Stomach (tissue), 8 donors: ENCODE measurements at regions not wholly inside any gene's neighbourhood (a gene's known extent, or its start where the extent isn't known, plus 50 kb on each side); places are given as distances from the start of the nearest gene placed in this dataset.

Experiments
- DNase-seq, 2 donors: peaks; one replicate each; pipeline versions ENCODE4 v3.0.0 to v3.0.0-alpha.2; 2013 to 2019
- H3K27ac ChIP-seq, 5 donors: fragments of 200-600 bp in 4 of 5; sonication (generic) in 4 of 5; one replicate each; pipeline ENCODE4 v1.5.1; 2013 to 2019; ENCODE audit warnings: mild to moderate bottlenecking in 1 of 5, moderate library complexity in 1 of 5
- H3K27me3 ChIP-seq, 3 donors: fragments of 200-600 bp; sonication (generic); one replicate each; pipeline ENCODE4 v1.5.1; 2017 to 2019; ENCODE audit warnings: mixed run types in 1 of 3
- H3K36me3 ChIP-seq, 4 donors: fragments of 200-600 bp; sonication (generic); 1 replicate in 3 of 4; 2 replicates in 1 of 4; pipeline ENCODE4 v1.5.1; 2016 to 2019
- H3K4me1 ChIP-seq, 4 donors: fragments of 200-600 bp; sonication (generic); one replicate each; pipeline ENCODE4 v1.5.1; 2016 to 2019
- H3K4me3 ChIP-seq, 4 donors: fragments of 200-600 bp; sonication (generic) in 3 of 4; one replicate each; pipeline ENCODE4 v1.5.1; 2016 to 2019; ENCODE audit warnings: mild to moderate bottlenecking in 1 of 4
- H3K9me3 ChIP-seq, 4 donors: fragments of 200-600 bp; sonication (generic); one replicate each; pipeline ENCODE4 v1.5.1; 2016 to 2019
- EP300 ChIP-seq: sonication (generic); formaldehyde crosslinking; IDR thresholded peaks from one replicate; pipeline ENCODE4 v1.6.1; 2017; ENCODE audit warnings: antibody characterized with exemption
- POLR2A ChIP-seq, 4 donors: fragments of 450-650 bp; IDR thresholded peaks; one replicate each; pipeline ENCODE4 v1.6.1; 2016; ENCODE audit warnings: antibody characterized with exemption in 4 of 4, control low read depth in 2 of 4, mild to moderate bottlenecking in 1 of 4, moderate library complexity in 1 of 4
- POLR2AphosphoS5 ChIP-seq, 3 donors: sonication (generic); formaldehyde crosslinking; IDR thresholded peaks; one replicate each; pipeline ENCODE4 v1.6.1; 2016; ENCODE audit warnings: antibody characterized with exemption in 3 of 3
- WGBS, 5 donors: extraction: QIAGEN DNeasy Blood & Tissue Kit in 3 of 5; methylation state at CpG; one replicate each; pipeline versions ENCODE4 v1.1.5 to v1.1.7; 2013 to 2018; 5-methylcytosine and 5-hydroxymethylcytosine counted together
- intact Hi-C: fragments of 100-400 bp; cut with DNase I; formaldehyde crosslinking; loops from one replicate; pipeline ENCODE4 v1.15.1; 2023; ENCODE audit warnings: low total_unique reads
- TF ChIP-seq, protein P1 (sequence below), 7 experiments: fragments of 450-650 bp in 4 of 7; fragments of 200-600 bp in 3 of 7; sonication (generic) in 3 of 7; IDR thresholded peaks; one replicate each; pipeline ENCODE4 v1.5.1; 2016 to 2019; ENCODE audit warnings: antibody characterized with exemption in 7 of 7, control low read depth in 2 of 7, mild to moderate bottlenecking in 1 of 7
- donor health status: healthy with polysubstance abuse.
- donor health status: Bipolar disorder and iron deficiency.
- donor health status: healthy.

DNA sequence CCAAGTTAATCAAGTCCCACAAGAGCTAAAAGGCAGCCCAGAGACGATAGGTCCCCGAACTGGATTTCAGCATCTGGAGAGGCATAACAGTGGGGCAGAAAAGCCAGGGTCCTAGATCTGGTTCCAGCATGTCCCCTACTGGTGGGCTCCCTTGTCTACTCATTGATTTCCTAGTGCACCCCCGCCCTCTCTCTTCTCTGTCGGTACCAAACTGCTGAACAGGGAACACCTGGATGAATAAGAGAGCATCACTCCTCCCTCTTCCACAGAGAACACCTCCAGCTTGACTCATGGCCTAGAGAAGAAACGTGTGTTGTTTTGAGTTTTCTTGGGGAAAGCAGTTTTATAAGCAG is 101.3 kb downstream of the FOXI3 start:
- no peak for DNase-seq
- Histone ChIP-seq H3K9me3 (peaks cover 0 to 8% (median 0%) of the 10 kb centered on the region in 4 donors), H3K4me1 (peaks cover 5 to 10% (median 8%) of the 10 kb centered on the region in 4 donors), H3K27ac (no peak overlapping the region), H3K36me3 (no peaks in the 10 kb centered on the region), H3K4me3 (peak overlapping the region in 1 of 4 donors; percentile 43), H3K27me3 (peaks cover 0 to 45% (median 21%) of the 10 kb centered on the region in 3 donors)
- 53 to 66% (median 59%) methylated on average over 5 of the region's 5 CpGs for WGBS, 5 donors
- intact Hi-C loops: no loop called here
- TF ChIP-seq POLR2A (IDR thresholded peaks at IDR 0.05): no peak
- no peak for TF ChIP-seq EP300
- TF ChIP-seq POLR2AphosphoS5 (IDR thresholded peaks at IDR 0.05): no peak

DNA sequence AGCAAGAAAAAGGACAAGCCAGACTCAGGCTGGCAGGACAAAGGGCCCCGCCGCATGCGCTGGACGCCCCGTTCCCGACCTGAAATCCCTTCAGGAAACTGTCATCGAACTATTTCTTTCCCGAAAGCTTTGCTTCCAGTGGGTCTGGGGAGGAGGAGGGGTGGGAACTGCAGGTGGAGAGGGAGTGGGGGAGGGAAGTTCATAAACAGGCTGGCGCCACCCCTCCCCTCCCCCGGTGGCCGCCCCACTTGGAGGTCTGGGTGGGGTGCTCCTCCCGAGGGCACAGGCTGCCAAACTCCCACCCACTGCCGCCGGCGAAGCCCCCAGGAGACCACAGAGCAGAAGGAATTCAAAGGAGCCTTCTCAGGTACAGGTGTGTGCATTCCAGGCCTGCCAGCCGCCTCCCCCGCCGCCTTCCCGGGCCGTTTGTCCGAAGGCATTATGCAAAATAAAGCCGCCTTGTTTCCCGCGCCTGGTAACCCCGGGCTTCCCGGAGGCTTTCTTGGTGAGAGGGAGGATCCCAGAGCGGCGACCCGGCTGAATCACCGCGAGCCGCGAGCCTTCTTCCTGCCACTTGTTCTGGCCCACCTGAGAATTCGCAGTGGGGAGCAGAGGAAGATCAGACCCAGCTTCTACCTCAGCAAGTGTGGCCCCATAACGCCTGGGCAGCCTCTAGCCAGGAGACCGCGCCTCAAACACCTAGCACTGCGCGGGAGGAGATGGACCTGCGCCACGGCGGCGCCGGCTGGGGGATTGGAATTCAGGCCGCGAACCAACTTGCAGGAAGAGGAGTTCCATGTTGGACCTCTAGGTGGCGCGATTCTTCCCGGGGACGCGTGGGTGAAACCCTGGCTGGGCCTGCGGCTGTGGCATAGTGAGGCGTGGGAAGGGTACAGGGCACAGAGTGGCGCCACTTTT is 101.9 kb downstream of the FOXI3 start:
- DNase-seq: peak; percentile 63 to 69
- intact Hi-C loops: no loop called here
- Histone ChIP-seq H3K4me3 (peak overlapping the region; percentile 25 to 43 (median 28)), H3K36me3 (no peaks in the 10 kb centered on the region), H3K27me3 (peaks cover 0 to 45% (median 21%) of the 10 kb centered on the region in 3 donors), H3K9me3 (peaks cover 0 to 8% (median 0%) of the 10 kb centered on the region in 4 donors), H3K4me1 (peaks cover 5 to 10% (median 8%) of the 10 kb centered on the region in 4 donors), H3K27ac (no peak overlapping the region)
- no peak for TF ChIP-seq POLR2A (IDR thresholded peaks at IDR 0.05)
- TF ChIP-seq, protein P1, sequence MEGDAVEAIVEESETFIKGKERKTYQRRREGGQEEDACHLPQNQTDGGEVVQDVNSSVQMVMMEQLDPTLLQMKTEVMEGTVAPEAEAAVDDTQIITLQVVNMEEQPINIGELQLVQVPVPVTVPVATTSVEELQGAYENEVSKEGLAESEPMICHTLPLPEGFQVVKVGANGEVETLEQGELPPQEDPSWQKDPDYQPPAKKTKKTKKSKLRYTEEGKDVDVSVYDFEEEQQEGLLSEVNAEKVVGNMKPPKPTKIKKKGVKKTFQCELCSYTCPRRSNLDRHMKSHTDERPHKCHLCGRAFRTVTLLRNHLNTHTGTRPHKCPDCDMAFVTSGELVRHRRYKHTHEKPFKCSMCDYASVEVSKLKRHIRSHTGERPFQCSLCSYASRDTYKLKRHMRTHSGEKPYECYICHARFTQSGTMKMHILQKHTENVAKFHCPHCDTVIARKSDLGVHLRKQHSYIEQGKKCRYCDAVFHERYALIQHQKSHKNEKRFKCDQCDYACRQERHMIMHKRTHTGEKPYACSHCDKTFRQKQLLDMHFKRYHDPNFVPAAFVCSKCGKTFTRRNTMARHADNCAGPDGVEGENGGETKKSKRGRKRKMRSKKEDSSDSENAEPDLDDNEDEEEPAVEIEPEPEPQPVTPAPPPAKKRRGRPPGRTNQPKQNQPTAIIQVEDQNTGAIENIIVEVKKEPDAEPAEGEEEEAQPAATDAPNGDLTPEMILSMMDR (IDR thresholded peaks at IDR 0.05): peak in 4 of 7 experiments; percentile 16 to 46 (median 31)
- WGBS, 5 donors: 8 to 13% (median 8%) methylated on average over 31 to 54 of the region's 54 CpGs

DNA sequence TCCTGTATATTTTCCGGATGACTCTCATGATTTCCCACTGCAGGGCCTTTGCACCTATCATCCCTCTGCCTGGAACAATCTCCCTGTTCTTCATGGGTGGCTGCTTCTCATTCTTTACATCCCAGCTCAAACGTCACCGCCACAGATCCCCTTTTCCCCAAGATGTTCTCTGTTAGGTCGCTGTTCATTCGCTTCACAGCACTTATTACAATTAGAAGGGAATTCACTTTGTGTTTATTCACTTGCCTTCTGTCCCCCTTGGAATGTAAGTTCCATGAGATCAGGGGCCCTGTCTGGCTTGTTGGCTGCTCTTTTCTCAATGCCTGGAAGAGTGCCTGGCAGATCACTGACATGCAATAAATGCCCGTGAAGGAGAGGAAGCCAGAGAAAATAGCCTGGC is 106.7 kb downstream of the FOXI3 start:
- H3K36me3 ChIP-seq: no peaks in the 10 kb centered on the region
- no peak for TF ChIP-seq EP300
- TF ChIP-seq, protein P1 (IDR thresholded peaks at IDR 0.05): no peak
- no peak for TF ChIP-seq POLR2A (IDR thresholded peaks at IDR 0.05)
- TF ChIP-seq POLR2AphosphoS5 (IDR thresholded peaks at IDR 0.05): no peak
- intact Hi-C loops: no loop called here
- H3K4me3 ChIP-seq: no peak overlapping the region
- peaks cover 0 to 1% (median 0%) of the 10 kb centered on the region in 4 donors for H3K9me3 ChIP-seq
- 77 to 86% (median 80%) methylated on average over 6 of the region's 6 CpGs for WGBS, 5 donors
- H3K27ac ChIP-seq: no peak overlapping the region
- H3K4me1 ChIP-seq: peaks cover 5 to 8% (median 6%) of the 10 kb centered on the region in 4 donors
- no peak for DNase-seq
- peaks cover 0 to 34% (median 17%) of the 10 kb centered on the region in 3 donors for H3K27me3 ChIP-seq

DNA sequence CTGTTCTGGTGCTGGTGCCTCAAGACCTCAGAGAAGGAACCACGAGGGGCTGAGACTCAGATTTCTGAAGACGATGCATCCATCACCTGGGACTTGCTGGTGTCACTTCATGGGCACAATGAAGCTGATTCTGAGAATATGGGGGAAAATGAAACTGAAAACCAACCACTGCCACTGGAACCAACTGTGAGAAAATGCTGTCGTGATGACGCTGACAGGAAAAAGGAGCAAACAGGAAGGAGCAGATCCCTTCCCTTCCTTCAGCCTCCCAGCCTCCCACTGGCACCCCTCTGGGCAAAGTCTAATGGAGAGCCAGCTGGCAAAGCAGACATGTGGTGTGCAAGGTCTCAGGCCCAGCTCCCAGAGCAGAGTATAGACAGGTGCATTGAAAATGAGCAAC is 109.7 kb downstream of the FOXI3 start:
- H3K27me3 ChIP-seq: peaks cover 0 to 7% (median 0%) of the 10 kb centered on the region in 3 donors
- no peak overlapping the region for H3K27ac ChIP-seq
- 58 to 71% (median 70%) methylated on average over 4 of the region's 4 CpGs for WGBS, 5 donors
- H3K4me1 ChIP-seq: no peaks in the 10 kb centered on the region
- TF ChIP-seq EP300: no peak
- no peak for TF ChIP-seq POLR2AphosphoS5 (IDR thresholded peaks at IDR 0.05)
- TF ChIP-seq, protein P1 (IDR thresholded peaks at IDR 0.05): no peak
- no peak for TF ChIP-seq POLR2A (IDR thresholded peaks at IDR 0.05)
- intact Hi-C loops: no loop called here
- H3K9me3 ChIP-seq: peaks cover 0 to 7% (median 2%) of the 10 kb centered on the region in 4 donors
- H3K4me3 ChIP-seq: no peak overlapping the region
- no peak for DNase-seq
- H3K36me3 ChIP-seq: no peaks in the 10 kb centered on the region
